ENCODE measurements at regions not wholly inside any gene's neighbourhood (a gene's known extent, or its start where the extent isn't known, plus 50 kb on each side); places are given as distances from the start of the nearest gene placed in this dataset.

GRCh38 chr17:69997332-69997731 lies 77.7 kb upstream of the KCNJ16 start:
- Histone ChIP-seq H3K36me3 (ENCODE audit: control insufficient read depth in 5 of 5, insufficient read depth in 5 of 5, low read length in 5 of 5) (no peaks in the 10 kb centered on the region), H3K9me3 (ENCODE audit: control insufficient read depth in 5 of 5, low read length in 5 of 5) (peaks cover 0 to 8% (median 5%) of the 10 kb centered on the region in 5 donors), H3K27ac (ENCODE audit: low read depth, low read length) (no peak overlapping the region), H3K27me3 (ENCODE audit: control insufficient read depth in 5 of 5, insufficient read depth in 4 of 5, low read length in 5 of 5) (no peaks in the 10 kb centered on the region), H3K4me1 (ENCODE audit: control insufficient read depth in 5 of 5, insufficient read depth in 5 of 5, low read length in 5 of 5) (no peaks in the 10 kb centered on the region), H3K4me3 (ENCODE audit: low read depth in 1 of 5, low read length in 5 of 5) (no peak overlapping the region), H3K9ac (ENCODE audit: low read length in 5 of 5) (no peak overlapping the region)

GRCh38 chr17:69999253-69999652 lies 75.8 kb upstream of the KCNJ16 start:
- H3K4me1 ChIP-seq (ENCODE audit: control insufficient read depth in 5 of 5, insufficient read depth in 5 of 5, low read length in 5 of 5) = no peaks in the 10 kb centered on the region
- H3K27ac ChIP-seq (ENCODE audit: low read depth, low read length) = no peak overlapping the region
- H3K9me3 ChIP-seq (ENCODE audit: control insufficient read depth in 5 of 5, low read length in 5 of 5) = peaks cover 0 to 8% (median 5%) of the 10 kb centered on the region in 5 donors
- H3K9ac ChIP-seq (ENCODE audit: low read length in 5 of 5) = no peak overlapping the region
- H3K4me3 ChIP-seq (ENCODE audit: low read depth in 1 of 5, low read length in 5 of 5) = no peak overlapping the region
- H3K27me3 ChIP-seq (ENCODE audit: control insufficient read depth in 5 of 5, insufficient read depth in 4 of 5, low read length in 5 of 5) = no peaks in the 10 kb centered on the region
- no peaks in the 10 kb centered on the region for H3K36me3 ChIP-seq (ENCODE audit: control insufficient read depth in 5 of 5, insufficient read depth in 5 of 5, low read length in 5 of 5)

GRCh38 chr17:70006159-70006558 lies 68.9 kb upstream of the KCNJ16 start:
- Histone ChIP-seq H3K27ac (ENCODE audit: low read depth, low read length) (no peak overlapping the region), H3K4me3 (ENCODE audit: low read depth in 1 of 5, low read length in 5 of 5) (no peak overlapping the region), H3K4me1 (ENCODE audit: control insufficient read depth in 5 of 5, insufficient read depth in 5 of 5, low read length in 5 of 5) (no peaks in the 10 kb centered on the region), H3K36me3 (ENCODE audit: control insufficient read depth in 5 of 5, insufficient read depth in 5 of 5, low read length in 5 of 5) (no peaks in the 10 kb centered on the region), H3K9ac (ENCODE audit: low read length in 5 of 5) (no peak overlapping the region), H3K27me3 (ENCODE audit: control insufficient read depth in 5 of 5, insufficient read depth in 4 of 5, low read length in 5 of 5) (no peaks in the 10 kb centered on the region), H3K9me3 (ENCODE audit: control insufficient read depth in 5 of 5, low read length in 5 of 5) (no peaks in the 10 kb centered on the region)

GRCh38 chr17:70011750-70012149 lies 63.3 kb upstream of the KCNJ16 start:
- Histone ChIP-seq H3K9ac (ENCODE audit: low read length in 5 of 5) (no peak overlapping the region), H3K27me3 (ENCODE audit: control insufficient read depth in 5 of 5, insufficient read depth in 4 of 5, low read length in 5 of 5) (peaks cover 0 to 2% (median 0%) of the 10 kb centered on the region in 5 donors), H3K4me1 (ENCODE audit: control insufficient read depth in 5 of 5, insufficient read depth in 5 of 5, low read length in 5 of 5) (no peaks in the 10 kb centered on the region), H3K36me3 (ENCODE audit: control insufficient read depth in 5 of 5, insufficient read depth in 5 of 5, low read length in 5 of 5) (no peaks in the 10 kb centered on the region), H3K4me3 (ENCODE audit: low read depth in 1 of 5, low read length in 5 of 5) (no peak overlapping the region), H3K27ac (ENCODE audit: low read depth, low read length) (no peak overlapping the region), H3K9me3 (ENCODE audit: control insufficient read depth in 5 of 5, low read length in 5 of 5) (no peaks in the 10 kb centered on the region)

GRCh38 chr17:70013911-70014310 lies 61.1 kb upstream of the KCNJ16 start:
- Histone ChIP-seq H3K27me3 (ENCODE audit: control insufficient read depth in 5 of 5, insufficient read depth in 4 of 5, low read length in 5 of 5) (peaks cover 0 to 2% (median 0%) of the 10 kb centered on the region in 5 donors), H3K9me3 (ENCODE audit: control insufficient read depth in 5 of 5, low read length in 5 of 5) (no peaks in the 10 kb centered on the region), H3K4me3 (ENCODE audit: low read depth in 1 of 5, low read length in 5 of 5) (no peak overlapping the region), H3K4me1 (ENCODE audit: control insufficient read depth in 5 of 5, insufficient read depth in 5 of 5, low read length in 5 of 5) (no peaks in the 10 kb centered on the region), H3K9ac (ENCODE audit: low read length in 5 of 5) (no peak overlapping the region), H3K27ac (ENCODE audit: low read depth, low read length) (no peak overlapping the region), H3K36me3 (ENCODE audit: control insufficient read depth in 5 of 5, insufficient read depth in 5 of 5, low read length in 5 of 5) (no peaks in the 10 kb centered on the region)

GRCh38 chr17:70017112-70017511 lies 57.9 kb upstream of the KCNJ16 start:
- Histone ChIP-seq H3K36me3 (ENCODE audit: control insufficient read depth in 5 of 5, insufficient read depth in 5 of 5, low read length in 5 of 5) (no peaks in the 10 kb centered on the region), H3K9me3 (ENCODE audit: control insufficient read depth in 5 of 5, low read length in 5 of 5) (no peaks in the 10 kb centered on the region), H3K4me3 (ENCODE audit: low read depth in 1 of 5, low read length in 5 of 5) (no peak overlapping the region), H3K4me1 (ENCODE audit: control insufficient read depth in 5 of 5, insufficient read depth in 5 of 5, low read length in 5 of 5) (peaks cover 0 to 5% (median 0%) of the 10 kb centered on the region in 5 donors), H3K27me3 (ENCODE audit: control insufficient read depth in 5 of 5, insufficient read depth in 4 of 5, low read length in 5 of 5) (peaks cover 0 to 2% (median 0%) of the 10 kb centered on the region in 5 donors), H3K9ac (ENCODE audit: low read length in 5 of 5) (no peak overlapping the region), H3K27ac (ENCODE audit: low read depth, low read length) (no peak overlapping the region)

GRCh38 chr17:70017941-70018340 lies 57.1 kb upstream of the KCNJ16 start:
- Histone ChIP-seq H3K4me3 (ENCODE audit: low read depth in 1 of 5, low read length in 5 of 5) (no peak overlapping the region), H3K4me1 (ENCODE audit: control insufficient read depth in 5 of 5, insufficient read depth in 5 of 5, low read length in 5 of 5) (peaks cover 0 to 5% (median 0%) of the 10 kb centered on the region in 5 donors), H3K27ac (ENCODE audit: low read depth, low read length) (no peak overlapping the region), H3K9me3 (ENCODE audit: control insufficient read depth in 5 of 5, low read length in 5 of 5) (no peaks in the 10 kb centered on the region), H3K36me3 (ENCODE audit: control insufficient read depth in 5 of 5, insufficient read depth in 5 of 5, low read length in 5 of 5) (no peaks in the 10 kb centered on the region), H3K9ac (ENCODE audit: low read length in 5 of 5) (no peak overlapping the region), H3K27me3 (ENCODE audit: control insufficient read depth in 5 of 5, insufficient read depth in 4 of 5, low read length in 5 of 5) (peaks cover 0 to 2% (median 0%) of the 10 kb centered on the region in 5 donors)

GRCh38 chr17:70021726-70022125 lies 53.3 kb upstream of the KCNJ16 start:
- Histone ChIP-seq H3K9me3 (ENCODE audit: control insufficient read depth in 5 of 5, low read length in 5 of 5) (no peaks in the 10 kb centered on the region), H3K27ac (ENCODE audit: low read depth, low read length) (no peak overlapping the region), H3K9ac (ENCODE audit: low read length in 5 of 5) (no peak overlapping the region), H3K27me3 (ENCODE audit: control insufficient read depth in 5 of 5, insufficient read depth in 4 of 5, low read length in 5 of 5) (no peaks in the 10 kb centered on the region), H3K4me1 (ENCODE audit: control insufficient read depth in 5 of 5, insufficient read depth in 5 of 5, low read length in 5 of 5) (peaks cover 0 to 5% (median 0%) of the 10 kb centered on the region in 5 donors), H3K4me3 (ENCODE audit: low read depth in 1 of 5, low read length in 5 of 5) (no peak overlapping the region), H3K36me3 (ENCODE audit: control insufficient read depth in 5 of 5, insufficient read depth in 5 of 5, low read length in 5 of 5) (no peaks in the 10 kb centered on the region)

- Histone ChIP-seq H3K4me1 (ENCODE audit: control insufficient read depth in 5 of 5, insufficient read depth in 5 of 5, low read length in 5 of 5) (peaks cover 0 to 5% (median 0%) of the 10 kb centered on the region in 5 donors), H3K9me3 (ENCODE audit: control insufficient read depth in 5 of 5, low read length in 5 of 5) (no peaks in the 10 kb centered on the region), H3K4me3 (ENCODE audit: low read depth in 1 of 5, low read length in 5 of 5) (no peak overlapping the region), H3K36me3 (ENCODE audit: control insufficient read depth in 5 of 5, insufficient read depth in 5 of 5, low read length in 5 of 5) (no peaks in the 10 kb centered on the region), H3K27ac (ENCODE audit: low read depth, low read length) (no peak overlapping the region), H3K9ac (ENCODE audit: low read length in 5 of 5) (no peak overlapping the region), H3K27me3 (ENCODE audit: control insufficient read depth in 5 of 5, insufficient read depth in 4 of 5, low read length in 5 of 5) (no peaks in the 10 kb centered on the region)
Observed at GRCh38 chr17:70022175-70022574, 52.9 kb upstream of the KCNJ16 start.

- Histone ChIP-seq H3K9ac (ENCODE audit: low read length in 5 of 5) (no peak overlapping the region), H3K4me1 (ENCODE audit: control insufficient read depth in 5 of 5, insufficient read depth in 5 of 5, low read length in 5 of 5) (peaks cover 0 to 7% (median 3%) of the 10 kb centered on the region in 5 donors), H3K27me3 (ENCODE audit: control insufficient read depth in 5 of 5, insufficient read depth in 4 of 5, low read length in 5 of 5) (no peaks in the 10 kb centered on the region), H3K4me3 (ENCODE audit: low read depth in 1 of 5, low read length in 5 of 5) (no peak overlapping the region), H3K9me3 (ENCODE audit: control insufficient read depth in 5 of 5, low read length in 5 of 5) (peaks cover 0 to 7% (median 0%) of the 10 kb centered on the region in 5 donors), H3K27ac (ENCODE audit: low read depth, low read length) (no peak overlapping the region), H3K36me3 (ENCODE audit: control insufficient read depth in 5 of 5, insufficient read depth in 5 of 5, low read length in 5 of 5) (no peaks in the 10 kb centered on the region)
Observed at GRCh38 chr17:70024253-70024652, 50.8 kb upstream of the KCNJ16 start.

Measured in subcutaneous abdominal adipose tissue (tissue), 5 donors.